SK-N-SH (cell line): ENCODE measurements at regions not wholly inside any gene's neighbourhood (a gene's known extent, or its start where the extent isn't known, plus 50 kb on each side); places are given as distances from the start of the nearest gene placed in this dataset.

ENCODE experiments used
- CTCF ChIA-PET: fragments of 300-600, 350-600 bp; formaldehyde crosslinking; extraction: SDS; loops from one replicate; lab custom pipeline; 2021; lab: Yijun Ruan, JAX
- POLR2A ChIA-PET: fragments of 350-600 bp; sonication (Branson Sonifier 250); formaldehyde crosslinking; extraction: SDS; loops from one replicate; lab custom pipeline; 2020; ENCODE audit warnings: antibody characterized with exemption, inconsistent platforms; lab: Yijun Ruan, JAX
- DNase-seq: peaks from one replicate; pipeline ENCODE4 v3.0.0; 2012
- H2AFZ ChIP-seq: fragments of 200-600 bp; sonication (generic); 2 replicates; pipeline ENCODE4 v1.8.1; 2016; ENCODE audit warnings: antibody characterized with exemption, mild to moderate bottlenecking, low read depth
- H3F3A ChIP-seq: fragments of 200-600 bp; sonication (generic); replicated peaks from 2 replicates; pipeline ENCODE3; 2016; ENCODE audit warnings: antibody characterized with exemption, mild to moderate bottlenecking; ENCODE audit not compliant: insufficient read depth
- H3K27ac ChIP-seq, 2 experiments: fragments of 200-500 bp in 1 of 2; fragments of 200-600 bp in 1 of 2; sonication (Bioruptor generic) in 1 of 2; sonication (generic), shearing (Covaris generic) in 1 of 2; 2 replicates each; pipeline versions ENCODE4 v1.5.1 to v1.6.1; 2014 to 2016; ENCODE audit warnings: low read depth in 2 of 2, inconsistent platforms in 1 of 2, low read length in 1 of 2, mild to moderate bottlenecking in 1 of 2, mixed read lengths in 1 of 2
- H3K27me3 ChIP-seq: fragments of 200-600 bp; sonication (generic), shearing (Covaris generic); 2 replicates; pipeline ENCODE4 v1.6.1; 2016; ENCODE audit warnings: mixed run types; ENCODE audit not compliant: insufficient read depth
- H3K36me3 ChIP-seq, 2 experiments: fragments of 200-500 bp in 1 of 2; fragments of 200-600 bp in 1 of 2; sonication (Bioruptor generic) in 1 of 2; sonication (generic) in 1 of 2; replicated peaks in 1 of 2; 2 replicates each; pipeline versions ENCODE3 to v1.5.1; 2014 to 2016; ENCODE audit warnings: low read length in 1 of 2, mild to moderate bottlenecking in 1 of 2; ENCODE audit not compliant: insufficient read depth in 2 of 2, control insufficient read depth in 1 of 2
- H3K4me1 ChIP-seq, 2 experiments: fragments of 200-500 bp in 1 of 2; fragments of 200-600 bp in 1 of 2; sonication (Bioruptor generic) in 1 of 2; sonication (generic), shearing (Covaris generic) in 1 of 2; 2 replicates each; pipeline versions ENCODE4 v1.5.1 to v1.6.1; 2014 to 2016; ENCODE audit warnings: low read depth in 1 of 2, low read length in 1 of 2, mixed run types in 1 of 2; ENCODE audit not compliant: insufficient read depth in 2 of 2, control insufficient read depth in 1 of 2
- H3K4me2 ChIP-seq: fragments of 200-600 bp; sonication (generic), shearing (Covaris generic); 2 replicates; pipeline ENCODE4 v1.6.1; 2017; ENCODE audit warnings: mixed run types
- H3K4me3 ChIP-seq, 2 experiments: fragments of 200-500 bp in 1 of 2; fragments of 200-600 bp in 1 of 2; sonication (Bioruptor generic) in 1 of 2; sonication (generic), shearing (Covaris generic) in 1 of 2; 2 replicates each; pipeline versions ENCODE4 v1.5.1 to v1.8.1; 2014 to 2016; ENCODE audit warnings: low read depth in 2 of 2, inconsistent platforms in 1 of 2, low read length in 1 of 2, mild to moderate bottlenecking in 1 of 2, mixed read lengths in 1 of 2, moderate library complexity in 1 of 2
- H3K79me2 ChIP-seq: fragments of 200-600 bp; sonication (generic); 2 replicates; pipeline ENCODE4 v1.8.1; 2017; ENCODE audit warnings: mild to moderate bottlenecking; ENCODE audit not compliant: insufficient read depth
- H3K9ac ChIP-seq: fragments of 200-600 bp; sonication (generic); 2 replicates; pipeline ENCODE4 v1.6.1; 2017; ENCODE audit warnings: mixed run types
- H3K9me2 ChIP-seq: fragments of 200-600 bp; sonication (generic); 2 replicates; pipeline ENCODE4 v1.6.1; 2017; ENCODE audit warnings: mixed run types
- H3K9me3 ChIP-seq: fragments of 200-600 bp; sonication (generic); 2 replicates; pipeline ENCODE4 v1.6.1; 2017; ENCODE audit warnings: mixed run types, mild to moderate bottlenecking, moderate library complexity
- H4K20me1 ChIP-seq: fragments of 200-600 bp; sonication (generic); 2 replicates; pipeline ENCODE4 v1.6.1; 2017; ENCODE audit warnings: mild to moderate bottlenecking, mixed run types; ENCODE audit not compliant: insufficient read depth
- CHD2 ChIP-seq: fragments of 150-350 bp; IDR thresholded peaks from 2 replicates; pipeline ENCODE4 v1.6.1; 2018; ENCODE audit warnings: low read length; ENCODE audit not compliant: partially characterized antibody
- EP300 ChIP-seq, 2 experiments: IDR thresholded peaks; 2 replicates each; pipeline versions ENCODE4 v1.4.0 to v1.6.1; 2012; ENCODE audit warnings: borderline replicate concordance in 1 of 2, low read depth in 1 of 2, low read length in 1 of 2
- EZH2phosphoT487 ChIP-seq: fragments of 200-600 bp; sonication (generic); IDR thresholded peaks from 2 replicates; pipeline ENCODE4 v1.6.1; 2017; ENCODE audit warnings: low read depth, mixed run types, mild to moderate bottlenecking, antibody characterized with exemption, moderate library complexity, borderline replicate concordance
- FOSL2 ChIP-seq: IDR thresholded peaks from 2 replicates; pipeline ENCODE4 v1.4.0; 2012; ENCODE audit warnings: low read depth, mild to moderate bottlenecking, moderate library complexity, borderline replicate concordance
- MEF2A ChIP-seq: IDR thresholded peaks from 2 replicates; pipeline ENCODE4 v1.4.0; 2012; ENCODE audit warnings: low read depth, borderline replicate concordance
- MXI1 ChIP-seq: IDR thresholded peaks from 2 replicates; pipeline ENCODE4 v1.6.1; 2012; ENCODE audit warnings: mild to moderate bottlenecking, low read depth, low read length, improper control_type of control experiment
- RAD21 ChIP-seq: IDR thresholded peaks from 2 replicates; pipeline ENCODE4 v1.6.1; 2012; ENCODE audit warnings: mild to moderate bottlenecking, low read length
- REST ChIP-seq: IDR thresholded peaks from 2 replicates; pipeline ENCODE4 v1.6.1; 2012; ENCODE audit warnings: mild to moderate bottlenecking, low read depth, low read length, moderate library complexity
- RXRA ChIP-seq: IDR thresholded peaks from 2 replicates; pipeline ENCODE4 v1.4.0; 2012; ENCODE audit warnings: low read depth, mild to moderate bottlenecking, borderline replicate concordance
- SIN3A ChIP-seq: IDR thresholded peaks from 2 replicates; pipeline ENCODE4 v1.6.1; 2012; ENCODE audit warnings: low read depth, mild to moderate bottlenecking, low read length, moderate library complexity, borderline replicate concordance
- TAF1 ChIP-seq: IDR thresholded peaks from 2 replicates; pipeline ENCODE4 v1.6.1; 2012; ENCODE audit warnings: low read depth, mild to moderate bottlenecking, low read length, moderate library complexity, borderline replicate concordance
- YY1 ChIP-seq: IDR thresholded peaks from 2 replicates; pipeline ENCODE4 v1.4.0; 2012; ENCODE audit warnings: low read depth, mild to moderate bottlenecking
- WGBS: methylation state at CpG from one replicate; pipeline ENCODE4 v1.1.6; 2017; ENCODE audit warnings: low lambda C conversion rate; 5-methylcytosine and 5-hydroxymethylcytosine counted together
- TF ChIP-seq, protein P1 (sequence below): IDR thresholded peaks from 2 replicates; pipeline ENCODE4 v1.4.0; 2012; ENCODE audit warnings: low read depth, borderline replicate concordance
- TF ChIP-seq, protein P2 (sequence below): IDR thresholded peaks from 2 replicates; pipeline ENCODE4; 2012
- TF ChIP-seq, protein P3 (sequence below): fragments of 200-600 bp; sonication (generic); IDR thresholded peaks from 2 replicates; pipeline ENCODE4 v1.6.1; 2017; ENCODE audit warnings: antibody characterized with exemption, mild to moderate bottlenecking, moderate library complexity
- TF ChIP-seq, protein P4 (sequence below): IDR thresholded peaks from 2 replicates; pipeline ENCODE4 v1.4.0; 2012; ENCODE audit warnings: low read depth, borderline replicate concordance

- Histone ChIP-seq H3K4me1 (peaks cover 0 to 5% of the 10 kb centered on the region in 2 experiments; a peak in 2 of 4 replicates), H3K9me2 (no peaks in the 10 kb centered on the region), H2AFZ (no peak overlapping the region), H4K20me1 (no peaks in the 10 kb centered on the region), H3K79me2 (no peaks in the 10 kb centered on the region), H3K9me3 (no peaks in the 10 kb centered on the region), H3K27me3 (no peaks in the 10 kb centered on the region), H3F3A (no peaks in the 10 kb centered on the region), H3K9ac (no peak overlapping the region), H3K27ac (peak overlapping the region in 1 of 2 experiments; percentile 54; a peak in 2 of 4 replicates), H3K4me3 (no peak overlapping the region), H3K36me3 (no peaks in the 10 kb centered on the region), H3K4me2 (no peak overlapping the region)
- 4% methylated on average over 2 of the region's 2 CpGs for WGBS
- TF ChIP-seq, protein P1, sequence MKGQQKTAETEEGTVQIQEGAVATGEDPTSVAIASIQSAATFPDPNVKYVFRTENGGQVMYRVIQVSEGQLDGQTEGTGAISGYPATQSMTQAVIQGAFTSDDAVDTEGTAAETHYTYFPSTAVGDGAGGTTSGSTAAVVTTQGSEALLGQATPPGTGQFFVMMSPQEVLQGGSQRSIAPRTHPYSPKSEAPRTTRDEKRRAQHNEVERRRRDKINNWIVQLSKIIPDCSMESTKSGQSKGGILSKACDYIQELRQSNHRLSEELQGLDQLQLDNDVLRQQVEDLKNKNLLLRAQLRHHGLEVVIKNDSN = no peak
- TF ChIP-seq, protein P2, sequence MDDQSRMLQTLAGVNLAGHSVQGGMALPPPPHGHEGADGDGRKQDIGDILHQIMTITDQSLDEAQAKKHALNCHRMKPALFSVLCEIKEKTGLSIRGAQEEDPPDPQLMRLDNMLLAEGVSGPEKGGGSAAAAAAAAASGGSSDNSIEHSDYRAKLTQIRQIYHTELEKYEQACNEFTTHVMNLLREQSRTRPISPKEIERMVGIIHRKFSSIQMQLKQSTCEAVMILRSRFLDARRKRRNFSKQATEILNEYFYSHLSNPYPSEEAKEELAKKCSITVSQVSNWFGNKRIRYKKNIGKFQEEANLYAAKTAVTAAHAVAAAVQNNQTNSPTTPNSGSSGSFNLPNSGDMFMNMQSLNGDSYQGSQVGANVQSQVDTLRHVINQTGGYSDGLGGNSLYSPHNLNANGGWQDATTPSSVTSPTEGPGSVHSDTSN = no peak
- TF ChIP-seq RAD21 (peak; percentile 2; the same call in 1 of the 2 replicates), MXI1 (no peak), FOSL2 (no peak), SIN3A (no peak), CHD2 (no peak), REST (no peak), YY1 (no peak), TAF1 (no peak), MEF2A (no peak), EP300 (IDR thresholded peaks at IDR 0.05; ENCODE audit: borderline replicate concordance in 1 of 2, low read depth in 1 of 2, low read length in 1 of 2) (peak in 1 of 2 experiments; percentile 36; a peak in 1 of 4 replicates), RXRA (no peak), EZH2phosphoT487 (no peak)
- TF ChIP-seq, protein P3, sequence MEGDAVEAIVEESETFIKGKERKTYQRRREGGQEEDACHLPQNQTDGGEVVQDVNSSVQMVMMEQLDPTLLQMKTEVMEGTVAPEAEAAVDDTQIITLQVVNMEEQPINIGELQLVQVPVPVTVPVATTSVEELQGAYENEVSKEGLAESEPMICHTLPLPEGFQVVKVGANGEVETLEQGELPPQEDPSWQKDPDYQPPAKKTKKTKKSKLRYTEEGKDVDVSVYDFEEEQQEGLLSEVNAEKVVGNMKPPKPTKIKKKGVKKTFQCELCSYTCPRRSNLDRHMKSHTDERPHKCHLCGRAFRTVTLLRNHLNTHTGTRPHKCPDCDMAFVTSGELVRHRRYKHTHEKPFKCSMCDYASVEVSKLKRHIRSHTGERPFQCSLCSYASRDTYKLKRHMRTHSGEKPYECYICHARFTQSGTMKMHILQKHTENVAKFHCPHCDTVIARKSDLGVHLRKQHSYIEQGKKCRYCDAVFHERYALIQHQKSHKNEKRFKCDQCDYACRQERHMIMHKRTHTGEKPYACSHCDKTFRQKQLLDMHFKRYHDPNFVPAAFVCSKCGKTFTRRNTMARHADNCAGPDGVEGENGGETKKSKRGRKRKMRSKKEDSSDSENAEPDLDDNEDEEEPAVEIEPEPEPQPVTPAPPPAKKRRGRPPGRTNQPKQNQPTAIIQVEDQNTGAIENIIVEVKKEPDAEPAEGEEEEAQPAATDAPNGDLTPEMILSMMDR = no peak
- TF ChIP-seq, protein P4, sequence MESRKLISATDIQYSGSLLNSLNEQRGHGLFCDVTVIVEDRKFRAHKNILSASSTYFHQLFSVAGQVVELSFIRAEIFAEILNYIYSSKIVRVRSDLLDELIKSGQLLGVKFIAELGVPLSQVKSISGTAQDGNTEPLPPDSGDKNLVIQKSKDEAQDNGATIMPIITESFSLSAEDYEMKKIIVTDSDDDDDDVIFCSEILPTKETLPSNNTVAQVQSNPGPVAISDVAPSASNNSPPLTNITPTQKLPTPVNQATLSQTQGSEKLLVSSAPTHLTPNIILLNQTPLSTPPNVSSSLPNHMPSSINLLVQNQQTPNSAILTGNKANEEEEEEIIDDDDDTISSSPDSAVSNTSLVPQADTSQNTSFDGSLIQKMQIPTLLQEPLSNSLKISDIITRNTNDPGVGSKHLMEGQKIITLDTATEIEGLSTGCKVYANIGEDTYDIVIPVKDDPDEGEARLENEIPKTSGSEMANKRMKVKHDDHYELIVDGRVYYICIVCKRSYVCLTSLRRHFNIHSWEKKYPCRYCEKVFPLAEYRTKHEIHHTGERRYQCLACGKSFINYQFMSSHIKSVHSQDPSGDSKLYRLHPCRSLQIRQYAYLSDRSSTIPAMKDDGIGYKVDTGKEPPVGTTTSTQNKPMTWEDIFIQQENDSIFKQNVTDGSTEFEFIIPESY = no peak
- ChIA-PET CTCF (no interaction called here), POLR2A (interaction anchor here (0.7 kb wide), 1 partner anchor 18 kb away, joined by 3 read pairs; no protein-coding TSS in a partner anchor)
- peak; percentile 61 for DNase-seq
These were observed 291.2 kb upstream of the DDX18 start for GRCh38 chr2:117523267-117523666.
